ENCODE measurements at regions not wholly inside any gene's neighbourhood (a gene's known extent, or its start where the extent isn't known, plus 50 kb on each side); places are given as distances from the start of the nearest gene placed in this dataset.

DNA sequence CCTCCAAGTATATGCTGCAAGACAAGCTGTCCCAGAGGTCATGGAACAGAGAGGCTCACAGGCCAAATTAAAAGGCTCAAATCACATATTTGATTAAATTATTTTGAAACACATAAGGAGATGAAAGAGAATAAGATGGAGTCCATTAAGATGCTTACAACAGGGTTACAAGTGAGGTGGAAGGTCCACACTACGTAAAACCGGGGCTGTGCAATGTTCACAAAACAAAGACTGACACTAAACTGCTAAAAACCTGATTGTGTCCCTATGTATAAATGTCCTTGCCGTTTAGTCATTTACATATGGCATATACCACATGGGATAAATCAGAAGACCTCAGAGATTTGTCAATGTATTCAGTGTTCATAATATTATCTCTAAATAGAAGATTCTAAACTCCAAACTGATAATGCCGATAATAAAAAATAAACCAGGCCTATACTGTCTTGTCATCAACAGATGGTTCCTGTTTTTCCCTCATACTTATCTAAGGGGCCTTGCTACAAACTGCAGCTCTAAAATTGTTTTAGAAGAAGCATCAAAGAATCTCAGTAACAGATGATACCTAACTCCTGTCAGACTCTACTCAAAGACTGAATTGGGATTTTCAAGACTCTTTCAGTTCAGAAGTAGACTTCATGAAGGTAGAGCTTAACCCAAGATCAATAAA lies 51.8 kb upstream of the RIPOR2 start:
- no peak for DNase-seq (ENCODE audit: low read depth in 2 of 2)

DNA sequence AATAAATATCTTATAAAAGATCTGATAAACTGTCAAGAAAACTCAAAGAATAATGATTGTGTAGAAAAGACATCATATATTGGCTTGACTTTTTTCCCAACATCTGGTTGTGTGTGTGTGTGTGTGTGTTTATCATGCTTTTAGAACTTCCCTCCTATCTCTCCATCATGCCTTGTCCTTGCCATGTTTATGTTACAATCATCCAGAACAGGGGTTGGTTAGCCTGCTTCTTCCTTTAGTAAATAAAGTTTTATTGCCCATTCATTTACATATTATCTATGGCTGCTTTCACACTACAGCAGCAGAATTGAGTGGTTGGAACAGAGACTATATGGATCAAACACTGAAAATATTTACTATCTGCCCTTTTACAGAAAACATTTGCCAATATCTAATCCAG lies 52.8 kb upstream of the RIPOR2 start:
- DNase-seq (ENCODE audit: low read depth in 2 of 2): no peak

DNA sequence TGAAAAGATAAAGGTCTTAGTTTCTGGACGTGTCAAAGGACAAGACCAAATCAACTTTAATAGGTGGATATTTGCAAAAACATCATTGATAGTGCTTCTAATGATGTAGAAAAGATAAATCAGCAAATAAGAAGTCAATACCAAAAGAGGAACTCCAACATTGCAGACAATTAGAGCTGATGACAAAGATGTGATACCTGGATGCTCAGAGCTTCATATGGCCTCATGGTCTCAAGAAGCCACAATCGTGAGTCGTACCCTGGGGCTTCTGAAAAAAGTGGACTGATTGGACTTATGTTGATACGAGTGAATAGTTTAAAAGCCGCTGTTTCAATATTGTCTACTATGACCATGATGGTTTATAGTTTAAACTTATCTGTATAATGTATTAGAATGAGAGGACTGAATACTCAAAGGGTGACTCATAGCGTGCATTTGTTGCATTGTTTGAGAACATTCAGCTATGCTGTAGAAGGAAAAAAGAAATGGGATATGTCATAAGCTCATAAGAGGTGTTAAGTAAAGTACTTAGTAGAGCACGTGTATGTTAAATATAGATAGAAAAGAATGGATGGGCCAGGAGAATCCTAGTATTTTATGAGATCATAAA lies 54.6 kb upstream of the RIPOR2 start:
- no peak for DNase-seq (ENCODE audit: low read depth in 2 of 2)

DNA sequence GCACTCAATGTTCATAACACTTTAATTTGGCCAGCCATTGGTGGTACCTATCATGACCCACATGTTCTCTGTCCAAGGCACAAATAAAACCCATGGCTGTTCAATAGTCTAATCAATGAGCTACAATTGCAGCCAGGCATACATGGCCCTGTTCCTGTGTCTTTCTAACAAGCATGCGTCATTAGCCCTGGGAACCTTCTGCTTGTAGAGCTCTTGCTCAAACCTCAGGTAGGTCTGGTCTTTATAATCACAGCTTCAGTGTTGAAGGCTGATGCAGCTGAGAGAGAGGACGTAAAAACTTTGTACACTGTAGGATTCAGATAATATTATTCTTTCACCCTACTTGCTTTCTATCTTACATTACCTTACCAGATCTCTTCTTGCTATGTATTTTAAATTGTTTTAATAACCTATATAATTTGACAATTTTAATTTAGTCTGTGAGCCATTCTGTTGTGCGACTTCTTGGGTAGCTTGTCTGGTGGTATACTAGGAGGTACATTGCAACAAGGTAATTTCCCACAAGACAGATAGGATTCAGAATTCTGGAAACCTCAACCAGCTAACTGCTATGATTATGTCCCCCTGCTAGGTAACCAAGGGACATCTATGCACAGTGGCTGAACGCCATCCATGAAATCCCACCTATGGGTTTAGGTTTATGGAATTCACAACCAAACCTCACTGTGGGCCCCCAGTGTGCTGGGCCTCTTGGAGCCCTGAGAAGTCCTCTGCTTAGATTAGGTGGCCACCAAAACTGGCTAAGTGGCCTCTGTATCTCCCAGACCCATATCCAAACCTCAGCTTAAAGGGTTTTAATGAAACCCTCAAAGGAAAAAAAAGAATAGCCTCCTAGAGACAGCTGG lies 55.4 kb upstream of the RIPOR2 start:
- no peak for DNase-seq (ENCODE audit: low read depth in 2 of 2)

DNA sequence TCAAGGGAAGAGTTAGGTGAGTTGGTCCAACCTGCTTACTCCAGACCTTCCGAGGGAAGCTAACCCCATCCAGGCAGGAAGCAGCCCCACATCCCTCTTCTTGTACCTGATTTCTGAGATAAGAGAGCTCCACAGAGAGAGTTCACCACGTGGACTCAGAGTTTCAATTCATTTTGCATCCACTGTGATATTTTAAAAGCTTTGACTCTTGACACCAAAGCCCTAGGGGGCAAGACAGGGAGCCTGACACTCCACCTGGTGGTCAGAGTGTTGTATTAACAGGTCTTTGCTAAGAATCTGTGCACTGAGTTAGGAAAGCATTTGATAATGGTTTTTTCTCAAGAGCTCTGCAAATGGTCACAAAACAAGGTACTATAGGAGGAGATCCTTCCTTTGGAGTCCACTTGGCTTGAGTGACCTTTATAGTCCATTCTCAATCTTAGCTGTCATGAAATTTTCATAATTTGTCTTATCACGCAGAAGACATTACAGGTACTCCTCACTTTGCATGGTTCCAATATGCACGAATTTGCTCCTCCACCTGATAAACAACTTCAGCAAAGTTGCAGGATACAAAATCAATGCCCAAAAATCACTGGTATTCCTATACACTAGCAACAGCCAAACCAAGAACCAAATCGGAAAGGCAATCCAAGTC lies 56.2 kb upstream of the RIPOR2 start:
- DNase-seq (ENCODE audit: low read depth in 2 of 2): peak; percentile 36

DNA sequence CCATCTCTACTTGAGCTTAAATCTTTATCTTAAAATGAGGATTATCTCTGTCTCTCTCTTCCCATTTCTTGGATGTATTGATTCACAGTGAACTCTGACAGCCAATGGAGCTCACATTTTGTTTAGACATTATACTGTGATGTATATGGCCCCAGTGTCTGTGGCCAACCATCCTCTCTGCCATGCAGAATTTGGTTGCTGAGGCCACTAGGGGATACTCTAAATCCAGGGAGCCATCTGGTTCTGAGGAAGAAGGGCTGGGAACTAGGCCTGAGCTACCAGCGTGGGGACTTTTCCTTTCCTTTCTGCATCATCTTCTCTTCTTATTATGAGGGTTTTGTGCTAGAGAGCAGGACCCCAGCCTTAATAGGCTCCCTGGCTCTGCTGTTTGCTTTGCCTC lies 59.1 kb upstream of the RIPOR2 start:
- DNase-seq (ENCODE audit: low read depth in 2 of 2): no peak

DNA sequence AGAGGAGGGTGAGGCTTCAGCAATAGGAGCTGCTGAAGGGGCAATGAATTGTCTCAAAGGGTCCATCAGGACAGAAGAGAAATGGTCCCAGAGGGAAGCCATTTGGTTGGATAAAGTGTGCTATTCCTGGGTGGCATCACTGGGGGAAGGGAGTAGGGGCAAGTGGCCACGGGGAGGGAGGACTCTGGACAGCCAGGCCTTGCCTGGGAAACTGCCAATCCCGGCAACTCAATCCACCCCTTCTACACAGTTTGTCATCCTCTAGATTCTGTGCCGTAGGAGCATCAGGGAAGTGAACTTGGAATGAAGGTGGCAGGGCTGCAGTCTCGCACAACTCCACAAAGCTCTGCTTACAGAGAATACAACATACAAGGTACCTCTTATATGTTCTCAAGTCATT lies 59.5 kb upstream of the RIPOR2 start:
- no peak for DNase-seq (ENCODE audit: low read depth in 2 of 2)

DNA sequence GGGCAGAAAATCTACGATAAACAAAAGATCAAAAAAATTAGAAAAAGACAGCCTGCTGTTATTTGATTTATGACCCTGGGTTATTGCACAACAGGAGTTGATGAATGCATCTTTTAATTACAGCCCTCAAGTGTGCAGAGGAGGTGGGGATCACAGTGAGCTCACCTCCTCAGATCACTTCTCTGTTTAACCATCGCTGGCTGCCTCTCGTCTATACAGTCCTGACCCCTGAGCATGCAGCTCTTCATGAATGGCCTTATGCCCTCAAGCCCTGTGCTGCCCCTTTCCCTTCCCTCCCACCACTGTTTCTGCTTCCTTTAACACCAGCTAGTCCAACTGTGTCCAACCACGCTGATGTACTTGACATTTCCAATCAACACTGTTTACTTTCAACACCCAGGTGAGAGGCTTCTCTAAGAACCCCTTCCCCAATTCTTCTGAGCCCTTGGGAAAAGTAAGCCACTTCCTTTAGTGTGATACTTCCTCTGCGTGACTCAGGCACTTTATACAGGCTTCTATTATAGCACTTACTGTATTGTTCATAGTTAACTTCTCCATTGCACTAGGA lies 60.6 kb upstream of the RIPOR2 start:
- no peak for DNase-seq (ENCODE audit: low read depth in 2 of 2)

DNA sequence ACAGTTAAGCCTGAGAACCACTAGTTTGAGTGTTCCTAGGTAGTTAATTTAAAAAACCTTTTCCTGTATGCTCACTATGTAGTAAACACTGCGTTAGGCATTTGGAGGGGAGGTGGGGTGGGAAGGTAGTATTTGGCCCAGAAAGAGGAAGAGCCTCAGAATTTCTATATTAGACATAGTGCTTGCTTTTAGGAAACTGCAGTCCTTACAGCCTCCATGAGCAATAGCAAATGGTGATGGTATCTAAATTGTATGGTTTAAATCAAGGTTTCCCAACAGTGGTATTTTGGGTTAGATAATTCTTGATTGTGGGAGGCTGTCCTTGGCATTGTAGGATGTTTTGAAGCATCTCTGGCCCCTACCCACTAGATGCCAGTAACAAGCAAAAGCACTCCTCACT lies 61.5 kb upstream of the RIPOR2 start:
- no peak for DNase-seq (ENCODE audit: low read depth in 2 of 2)

DNA sequence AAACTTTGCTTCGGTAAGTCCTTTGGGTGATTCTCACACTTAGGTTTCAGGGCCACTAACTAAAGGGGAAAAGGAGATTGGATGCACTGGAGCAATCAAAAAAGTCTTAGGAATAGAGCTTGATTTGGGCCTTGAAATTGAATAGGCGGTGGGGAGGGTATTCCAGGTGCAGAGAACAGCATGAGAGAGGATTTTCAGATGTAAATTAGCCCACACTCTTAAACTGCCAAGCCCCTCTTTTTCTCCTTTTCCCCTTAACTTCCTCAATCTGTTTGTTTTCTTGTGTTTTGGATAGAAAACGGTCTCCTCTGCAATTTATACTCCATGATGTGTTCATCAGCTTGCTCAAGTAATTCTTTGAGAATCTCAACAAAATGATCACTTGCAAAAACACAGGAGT lies 62.1 kb upstream of the RIPOR2 start:
- DNase-seq (ENCODE audit: low read depth in 2 of 2): no peak

DNA sequence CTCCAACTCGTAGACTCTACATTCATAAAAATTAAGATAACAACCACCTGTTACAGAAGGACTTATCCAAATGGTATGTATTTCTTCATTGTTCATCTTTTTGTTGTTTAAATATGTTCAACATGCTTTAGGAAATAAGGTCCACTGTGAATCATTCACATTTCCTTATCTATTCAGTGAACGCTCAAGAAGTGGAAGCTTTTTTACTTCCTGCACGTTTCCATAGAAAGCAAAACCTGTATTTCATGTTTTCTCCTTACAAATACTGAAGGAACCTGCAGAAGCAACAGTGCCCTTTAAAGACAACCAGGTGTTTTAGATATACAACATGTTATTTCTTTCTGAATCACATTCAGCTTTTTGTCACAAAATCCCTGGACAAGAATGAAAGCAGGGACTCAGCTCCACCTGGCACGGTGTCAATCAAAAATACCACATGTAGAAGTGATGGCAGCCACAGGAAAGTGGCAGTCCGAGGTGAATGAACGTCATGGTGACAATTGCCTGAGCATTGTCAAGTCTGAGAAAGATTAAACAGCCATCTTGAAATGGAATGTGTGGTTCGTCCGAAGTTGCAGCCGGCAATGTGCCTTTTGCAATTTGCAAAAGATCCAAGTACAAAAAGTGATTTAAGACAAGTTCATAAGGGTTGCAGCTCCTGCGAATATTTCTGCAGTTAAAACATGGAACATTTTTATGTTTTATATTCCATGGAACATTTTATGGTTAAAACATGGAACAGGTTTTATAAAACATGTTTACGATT lies 66.7 kb upstream of the RIPOR2 start:
- DNase-seq (ENCODE audit: low read depth in 2 of 2): no peak

DNA sequence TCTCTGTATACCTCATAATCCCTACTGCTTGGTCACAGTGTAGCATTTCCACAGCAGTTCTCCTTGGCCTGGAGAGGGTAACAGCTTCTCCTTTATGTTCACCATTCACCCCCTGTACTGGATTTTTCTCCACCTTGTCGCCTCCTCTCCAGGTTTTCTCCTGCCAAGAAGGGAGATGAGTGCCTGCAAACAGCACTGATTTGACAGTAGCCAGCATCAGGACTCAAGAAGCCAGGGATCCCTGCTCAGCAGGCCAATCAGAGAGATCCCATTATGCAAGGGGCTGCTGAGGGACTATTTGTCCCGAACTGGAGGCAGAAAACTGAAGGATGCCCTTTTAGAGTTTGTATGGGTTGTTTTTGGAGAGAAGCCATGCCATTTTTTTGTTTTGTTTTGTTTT lies 68.6 kb upstream of the RIPOR2 start:
- DNase-seq (ENCODE audit: low read depth in 2 of 2): no peak

DNA sequence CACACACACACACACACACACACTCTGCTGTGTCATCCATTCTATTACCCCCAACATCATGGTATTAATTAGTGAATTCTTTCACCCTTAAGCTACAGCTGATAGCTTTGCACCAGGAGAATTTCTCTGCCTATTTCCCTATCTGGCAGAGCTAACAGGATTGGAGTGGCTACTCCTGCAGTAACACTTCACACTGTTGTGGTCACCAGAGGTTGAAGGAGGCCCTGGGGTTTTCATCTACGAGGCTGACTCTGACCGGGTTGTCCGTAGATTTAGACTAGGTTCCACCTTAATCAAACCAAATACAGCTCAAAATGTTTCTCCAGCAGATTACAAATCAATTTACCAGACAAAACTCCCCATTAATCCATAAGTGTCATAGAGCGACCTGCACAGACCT lies 69.2 kb upstream of the RIPOR2 start:
- DNase-seq (ENCODE audit: low read depth in 2 of 2): no peak

DNA sequence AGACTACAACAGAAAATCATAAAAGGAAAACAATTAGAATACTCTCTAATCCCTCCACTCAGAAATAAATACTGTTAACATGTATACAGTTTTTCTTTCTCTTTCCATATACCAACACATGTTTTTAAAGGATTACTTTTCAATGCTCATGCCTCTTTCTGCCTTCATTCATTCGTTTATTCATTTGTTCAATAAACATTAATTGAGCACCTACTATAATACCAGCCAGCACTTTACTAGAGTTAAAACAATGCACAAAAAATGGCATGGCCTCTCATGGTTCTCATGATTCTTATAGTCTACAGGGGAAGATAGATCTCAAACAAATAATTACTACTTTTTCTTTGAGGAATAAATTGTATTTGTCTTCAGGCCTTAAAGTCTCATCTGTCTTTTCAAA lies 70.3 kb upstream of the RIPOR2 start:
- no peak for DNase-seq (ENCODE audit: low read depth in 2 of 2)

DNA sequence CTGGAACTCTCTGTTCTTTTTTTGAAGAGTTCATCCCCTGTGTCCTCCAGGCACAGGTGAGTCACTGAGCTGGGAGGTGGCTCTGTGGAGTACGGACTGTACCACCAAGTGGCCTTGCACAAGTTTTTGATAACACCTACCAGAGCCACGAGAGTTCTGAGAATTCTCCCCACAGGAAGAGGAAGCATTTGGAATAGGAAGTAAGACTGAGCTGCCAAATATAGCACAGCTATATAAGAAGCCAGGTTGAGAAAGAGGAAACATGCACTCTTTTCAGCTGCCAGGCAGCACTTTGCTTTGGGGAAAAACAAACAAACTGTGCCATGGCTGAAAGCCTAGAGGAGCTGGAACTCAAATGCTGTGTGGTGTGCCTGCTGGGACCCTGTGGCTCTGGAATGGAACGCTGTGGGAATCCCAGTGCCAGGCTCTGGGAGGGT lies 70.8 kb upstream of the RIPOR2 start:
- DNase-seq (ENCODE audit: low read depth in 2 of 2): peak in 1 of 2 donors; percentile 23

DNA sequence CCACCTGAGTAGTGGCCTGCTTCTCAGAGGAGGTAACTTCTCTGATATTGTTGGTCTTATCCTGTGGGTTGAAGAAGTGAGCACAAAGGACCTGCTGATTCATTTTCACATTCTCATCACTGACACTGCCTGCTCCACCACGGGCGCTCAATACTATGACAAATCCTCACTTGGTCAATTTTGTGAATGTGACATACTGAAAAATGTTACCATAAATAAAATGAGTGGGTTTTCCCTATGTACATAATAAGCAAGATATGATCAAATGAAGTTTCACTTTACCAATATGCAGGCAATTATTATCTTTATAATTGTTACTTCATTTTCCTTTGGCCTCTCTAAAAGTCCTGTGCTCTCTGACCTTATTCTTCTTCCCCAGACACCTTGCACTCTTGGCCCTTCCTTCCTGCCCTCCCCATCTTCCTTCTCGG lies 71.5 kb upstream of the RIPOR2 start:
- DNase-seq (ENCODE audit: low read depth in 2 of 2): peak in 1 of 2 donors; percentile 31

DNA sequence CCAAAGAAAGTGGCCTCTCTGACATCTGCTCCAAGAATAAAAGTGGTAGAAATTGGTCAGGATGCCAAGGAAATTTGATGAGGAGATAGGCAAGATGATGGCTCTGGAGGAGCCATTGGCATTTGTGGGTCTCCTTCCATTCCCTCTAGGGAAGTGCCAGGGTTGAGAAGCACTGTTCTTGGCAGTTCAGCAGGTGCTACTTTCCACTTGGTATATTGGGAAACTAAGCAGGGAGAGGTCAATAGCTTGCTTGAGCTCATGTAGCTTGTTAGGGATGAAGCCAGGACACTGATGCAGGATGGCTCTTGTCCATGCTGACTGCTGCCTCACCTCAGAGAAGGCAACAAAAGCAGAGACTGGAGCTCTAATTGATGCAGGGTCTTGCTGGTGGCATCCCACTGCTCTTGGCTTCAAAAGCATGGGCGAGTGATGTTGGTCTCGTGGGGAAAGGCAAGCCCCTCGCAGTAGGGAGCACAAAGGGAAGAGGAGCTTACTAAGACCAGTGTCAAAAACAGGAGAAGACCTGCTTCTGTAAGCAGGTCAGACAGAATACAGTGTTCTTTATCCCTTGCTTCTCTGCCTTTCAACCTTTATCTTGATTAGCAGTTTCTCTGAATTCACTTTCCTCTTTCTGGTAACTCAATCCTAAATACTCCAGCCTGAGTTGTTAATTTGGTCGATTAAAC lies 73.1 kb upstream of the RIPOR2 start:
- no peak for DNase-seq (ENCODE audit: low read depth in 2 of 2)

DNA sequence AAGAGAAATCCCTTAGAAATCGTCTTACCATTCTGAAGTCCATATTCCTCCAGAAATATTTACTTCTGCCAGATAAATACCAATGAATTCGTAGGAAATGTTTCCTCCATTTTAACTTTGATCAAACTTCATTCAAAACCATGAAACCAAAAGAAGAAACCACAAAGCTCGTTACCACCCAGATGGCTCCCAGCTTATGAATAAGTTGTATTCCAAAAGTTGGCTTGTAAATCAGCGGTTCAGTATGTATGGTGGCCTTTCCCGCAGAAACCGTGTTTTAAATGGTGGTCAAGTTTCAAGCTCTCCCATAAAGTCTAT lies 73.6 kb upstream of the RIPOR2 start:
- no peak for DNase-seq (ENCODE audit: low read depth in 2 of 2)

DNA sequence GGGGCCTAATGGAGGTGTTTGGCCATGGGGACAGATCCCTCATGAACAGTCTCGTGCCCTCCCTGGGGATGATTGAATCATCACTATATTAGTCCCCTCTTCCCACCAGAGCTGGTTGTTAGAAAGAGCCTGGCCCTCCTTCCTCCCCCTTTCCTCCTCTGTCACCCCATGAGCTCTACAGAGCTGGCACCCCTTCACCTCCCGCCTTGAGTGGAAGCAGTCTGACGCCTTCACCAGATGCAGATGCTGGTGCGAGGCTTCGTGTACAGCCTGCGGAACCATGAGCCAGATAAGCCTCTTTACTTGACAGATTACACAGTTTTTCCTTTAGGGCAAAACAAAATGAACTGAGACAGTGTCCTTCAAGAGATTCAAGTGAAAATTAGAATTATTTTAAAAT lies 74.4 kb upstream of the RIPOR2 start:
- DNase-seq (ENCODE audit: low read depth in 2 of 2): no peak

DNA sequence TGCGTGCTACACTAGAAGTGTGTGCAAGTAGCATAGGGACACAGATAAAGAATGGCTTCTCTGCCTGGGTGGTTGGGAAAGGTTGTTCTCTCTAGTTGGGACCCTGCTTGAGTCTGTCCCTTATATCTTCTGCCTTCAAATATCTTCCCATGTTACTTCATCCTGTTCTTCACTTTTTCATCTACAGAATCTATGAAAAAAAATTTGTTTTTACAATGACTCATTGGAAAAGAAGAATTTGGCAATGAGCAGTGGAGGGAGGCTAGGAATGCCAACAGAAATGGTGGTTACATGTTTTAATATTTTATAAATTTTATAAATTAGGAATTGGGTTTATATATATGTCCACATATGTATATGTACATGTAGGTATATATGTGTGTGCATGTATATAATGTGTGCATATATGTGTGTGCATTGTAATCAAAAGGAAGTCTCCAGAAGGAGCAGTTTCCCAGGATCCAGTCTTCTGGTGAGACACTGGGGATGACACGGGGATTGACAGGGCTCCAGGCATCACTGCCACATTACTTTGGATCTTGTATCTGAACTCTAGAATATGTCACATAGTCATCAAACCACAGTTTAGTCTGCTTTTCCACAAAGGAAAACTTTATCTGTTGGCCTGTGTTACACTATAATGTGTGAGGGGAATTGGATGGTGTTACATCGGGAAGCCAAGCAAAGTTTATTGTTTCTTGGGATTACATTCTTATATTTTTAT lies 75.3 kb upstream of the RIPOR2 start:
- DNase-seq (ENCODE audit: low read depth in 2 of 2): no peak

Measured in stimulated activated CD8-positive, alpha-beta memory T cell treated with anti-CD3 and anti-CD28 coated beads, Interleukin-2, amount 100 ng/mL, for 48 hours (primary cell).